ENCODE measurements at regions not wholly inside any gene's neighbourhood (a gene's known extent, or its start where the extent isn't known, plus 50 kb on each side); places are given as distances from the start of the nearest gene placed in this dataset.

- no peak for DNase-seq
- no peaks in the 10 kb centered on the region for H3K4me1 ChIP-seq
- ATAC-seq: no peak
- H3K36me3 ChIP-seq: no peaks in the 10 kb centered on the region
- WGBS, 4 donors: 39 to 67% (median 50%) methylated on average over 1 of the region's 1 CpG
- H3K4me3 ChIP-seq: no peak overlapping the region
- TF ChIP-seq, protein P1, sequence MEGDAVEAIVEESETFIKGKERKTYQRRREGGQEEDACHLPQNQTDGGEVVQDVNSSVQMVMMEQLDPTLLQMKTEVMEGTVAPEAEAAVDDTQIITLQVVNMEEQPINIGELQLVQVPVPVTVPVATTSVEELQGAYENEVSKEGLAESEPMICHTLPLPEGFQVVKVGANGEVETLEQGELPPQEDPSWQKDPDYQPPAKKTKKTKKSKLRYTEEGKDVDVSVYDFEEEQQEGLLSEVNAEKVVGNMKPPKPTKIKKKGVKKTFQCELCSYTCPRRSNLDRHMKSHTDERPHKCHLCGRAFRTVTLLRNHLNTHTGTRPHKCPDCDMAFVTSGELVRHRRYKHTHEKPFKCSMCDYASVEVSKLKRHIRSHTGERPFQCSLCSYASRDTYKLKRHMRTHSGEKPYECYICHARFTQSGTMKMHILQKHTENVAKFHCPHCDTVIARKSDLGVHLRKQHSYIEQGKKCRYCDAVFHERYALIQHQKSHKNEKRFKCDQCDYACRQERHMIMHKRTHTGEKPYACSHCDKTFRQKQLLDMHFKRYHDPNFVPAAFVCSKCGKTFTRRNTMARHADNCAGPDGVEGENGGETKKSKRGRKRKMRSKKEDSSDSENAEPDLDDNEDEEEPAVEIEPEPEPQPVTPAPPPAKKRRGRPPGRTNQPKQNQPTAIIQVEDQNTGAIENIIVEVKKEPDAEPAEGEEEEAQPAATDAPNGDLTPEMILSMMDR (IDR thresholded peaks at IDR 0.05): no peak
- TF ChIP-seq POLR2A (IDR thresholded peaks at IDR 0.05): no peak
- H3K9me3 ChIP-seq: peaks cover 0 to 12% (median 0%) of the 10 kb centered on the region in 12 donors
- intact Hi-C loops (cut with DNase I): no loop called here
- H3K27ac ChIP-seq: no peak overlapping the region
- H3K27me3 ChIP-seq: no peaks in the 10 kb centered on the region
Measured at GRCh38 chr2:23114299-23114698, 270.7 kb upstream of the KLHL29 start.

DNA sequence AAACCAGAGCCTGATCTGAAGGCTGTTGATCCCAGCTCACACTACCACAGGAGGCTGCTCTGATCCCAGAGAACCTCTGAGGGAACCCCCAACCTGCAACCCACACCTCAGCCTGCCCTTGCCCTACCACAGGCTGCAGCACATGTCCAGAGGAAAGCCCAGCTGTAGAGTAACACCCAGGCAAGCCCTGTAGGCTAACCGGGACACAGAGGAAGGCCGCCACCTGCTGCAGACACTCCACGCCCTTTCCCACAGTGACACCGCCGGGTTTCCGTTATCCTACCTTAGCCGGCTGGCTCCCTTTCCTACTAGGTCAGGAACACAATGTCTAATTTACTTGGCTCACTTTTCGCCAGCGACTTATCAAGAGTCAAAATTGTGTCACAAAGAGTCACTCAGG is 266.7 kb upstream of the KLHL29 start:
- DNase-seq (no peak), ATAC-seq (no peak)
- 88 to 95% (median 90%) methylated on average over 9 of the region's 9 CpGs for WGBS, 4 donors
- Histone ChIP-seq H3K27me3 (no peaks in the 10 kb centered on the region), H3K4me3 (no peak overlapping the region), H3K27ac (no peak overlapping the region), H3K4me1 (no peaks in the 10 kb centered on the region), H3K9me3 (no peaks in the 10 kb centered on the region), H3K36me3 (no peaks in the 10 kb centered on the region)
- TF ChIP-seq POLR2A (IDR thresholded peaks at IDR 0.05): no peak
- TF ChIP-seq, protein P1 (IDR thresholded peaks at IDR 0.05): no peak
- intact Hi-C loops (cut with DNase I): no loop called here

DNA sequence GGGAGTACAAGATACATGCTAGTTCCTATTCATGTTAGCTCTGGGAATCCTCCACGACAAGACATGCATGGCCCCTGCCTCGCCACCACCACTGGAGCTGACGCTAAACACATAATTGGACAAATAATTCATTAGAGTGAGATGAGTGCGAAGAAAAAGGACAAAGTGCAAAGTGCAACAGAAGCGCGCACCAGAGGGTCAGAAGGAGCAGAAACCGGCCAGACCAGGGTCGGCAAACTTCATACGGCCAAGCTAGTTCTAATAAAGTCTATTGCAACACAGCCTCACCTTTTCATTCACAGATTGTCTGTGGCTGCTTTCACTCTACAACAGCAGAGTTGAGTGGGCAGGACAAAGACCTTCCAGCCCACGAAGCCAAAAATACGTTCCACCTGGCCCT is 266.1 kb upstream of the KLHL29 start:
- no peak for DNase-seq
- 87 to 90% (median 88%) methylated on average over 11 of the region's 11 CpGs for WGBS, 4 donors
- Histone ChIP-seq H3K27ac (no peak overlapping the region), H3K9me3 (no peaks in the 10 kb centered on the region), H3K4me3 (no peak overlapping the region), H3K36me3 (no peaks in the 10 kb centered on the region), H3K27me3 (no peaks in the 10 kb centered on the region), H3K4me1 (no peaks in the 10 kb centered on the region)
- no peak for ATAC-seq
- TF ChIP-seq POLR2A (IDR thresholded peaks at IDR 0.05): no peak
- TF ChIP-seq, protein P1 (IDR thresholded peaks at IDR 0.05): no peak
- intact Hi-C loops (cut with DNase I): no loop called here

DNA sequence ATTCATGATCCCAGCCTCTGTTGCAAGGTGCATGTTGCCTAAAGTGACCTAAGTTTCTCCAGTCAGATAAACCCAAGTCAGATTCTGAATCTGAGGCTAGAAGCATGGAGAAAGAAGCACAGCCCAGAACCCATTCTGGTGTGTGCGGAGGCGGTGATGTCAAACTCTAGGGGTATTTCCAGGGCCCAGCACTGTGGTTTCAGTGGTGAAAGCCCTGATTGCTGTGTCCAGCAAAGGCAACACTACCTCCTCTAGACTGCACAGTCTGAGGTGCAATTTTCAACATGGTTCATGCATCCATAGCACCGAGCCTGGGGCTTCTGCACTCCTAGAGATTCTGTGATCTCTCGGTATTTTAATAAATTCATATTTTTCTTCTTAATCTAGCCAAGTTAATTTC is 264.8 kb upstream of the KLHL29 start:
- TF ChIP-seq, protein P1 (IDR thresholded peaks at IDR 0.05): no peak
- TF ChIP-seq POLR2A (IDR thresholded peaks at IDR 0.05): no peak
- 92 to 93% (median 92%) methylated on average over 3 to 4 of the region's 4 CpGs for WGBS, 4 donors
- Histone ChIP-seq H3K4me1 (no peaks in the 10 kb centered on the region), H3K4me3 (no peak overlapping the region), H3K27ac (no peak overlapping the region), H3K36me3 (no peaks in the 10 kb centered on the region), H3K9me3 (no peaks in the 10 kb centered on the region), H3K27me3 (no peaks in the 10 kb centered on the region)
- intact Hi-C loops (cut with DNase I): no loop called here
- DNase-seq (no peak), ATAC-seq (no peak)

Data from heart left ventricle (tissue), 16 donors.